Activated gamma-delta T cell (primary cell): ENCODE measurements at regions not wholly inside any gene's neighbourhood (a gene's known extent, or its start where the extent isn't known, plus 50 kb on each side); places are given as distances from the start of the nearest gene placed in this dataset.
"Not testable (repeated sequence)": the region's sequence is repeated elsewhere in the genome, so short reads cannot be mapped to it uniquely, and the experiment has no call there.

ENCODE experiments used
- DNase-seq: peaks from one replicate; lab custom pipeline; 2025; lab: John Stamatoyannopoulos, UW

DNA sequence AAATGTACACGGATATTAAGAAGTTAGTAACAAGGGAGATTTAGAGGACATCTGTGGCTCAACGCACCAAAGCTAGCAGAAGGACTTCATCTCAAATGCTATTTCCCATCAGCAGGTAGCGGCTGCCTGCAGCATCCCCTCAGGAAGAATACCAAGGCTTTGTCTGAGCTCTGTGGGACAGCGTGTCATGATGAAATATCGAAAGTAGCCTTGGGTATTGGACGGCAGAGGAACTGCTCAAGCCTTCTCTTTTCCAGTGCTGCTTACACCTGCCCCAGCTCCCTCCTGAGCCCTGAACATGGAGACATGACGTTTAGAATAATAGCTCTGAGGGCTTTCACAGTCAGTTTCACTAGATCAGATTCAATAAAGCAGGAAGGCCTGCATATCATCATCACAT is 241.6 kb downstream of the SUCLG1 start:
- no peak for DNase-seq

GRCh38 chr2:84214455-84214854 is 244.6 kb downstream of the SUCLG1 start:
- DNase-seq = no peak

GRCh38 chr2:84212611-84213314 is 246.3 kb downstream of the SUCLG1 start:
- no peak for DNase-seq

DNA sequence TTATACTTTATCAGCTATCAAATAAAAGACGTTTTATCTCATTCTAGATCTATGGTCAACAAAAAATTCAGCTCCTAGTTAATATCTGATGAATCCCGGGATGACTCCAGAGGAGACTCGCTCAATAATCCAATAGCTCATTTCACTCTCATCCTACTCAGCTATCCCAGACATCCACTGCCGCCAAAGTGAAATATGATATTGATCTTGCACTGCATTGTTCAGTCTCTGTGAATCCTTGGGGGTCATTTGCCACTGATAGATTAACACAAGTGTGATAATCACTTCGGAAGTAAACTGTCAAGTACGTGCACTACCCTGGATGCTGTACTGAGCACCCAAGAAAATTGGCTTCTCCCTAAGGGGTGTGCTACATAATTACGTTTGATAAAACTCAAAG is 249.1 kb downstream of the SUCLG1 start:
- DNase-seq = no peak

DNA sequence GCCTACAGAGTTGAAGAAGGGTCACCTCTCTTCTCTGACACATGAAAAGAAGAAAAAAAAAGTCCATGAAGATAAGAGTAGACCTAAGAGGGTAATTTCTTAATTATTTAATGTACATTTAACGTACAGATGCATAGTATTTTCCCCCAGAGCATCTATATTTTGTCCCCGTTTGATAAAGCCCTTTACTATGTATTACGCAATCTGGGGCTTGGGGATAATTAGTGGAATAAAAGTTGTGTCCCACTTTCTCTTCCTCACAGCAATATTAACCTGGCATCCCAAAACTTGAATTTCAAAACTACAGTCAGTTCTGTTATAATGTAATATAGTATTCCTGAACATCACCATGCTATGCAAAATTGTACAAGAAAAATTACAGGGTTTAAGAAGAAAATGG is 254.1 kb downstream of the SUCLG1 start:
- no peak for DNase-seq

DNA sequence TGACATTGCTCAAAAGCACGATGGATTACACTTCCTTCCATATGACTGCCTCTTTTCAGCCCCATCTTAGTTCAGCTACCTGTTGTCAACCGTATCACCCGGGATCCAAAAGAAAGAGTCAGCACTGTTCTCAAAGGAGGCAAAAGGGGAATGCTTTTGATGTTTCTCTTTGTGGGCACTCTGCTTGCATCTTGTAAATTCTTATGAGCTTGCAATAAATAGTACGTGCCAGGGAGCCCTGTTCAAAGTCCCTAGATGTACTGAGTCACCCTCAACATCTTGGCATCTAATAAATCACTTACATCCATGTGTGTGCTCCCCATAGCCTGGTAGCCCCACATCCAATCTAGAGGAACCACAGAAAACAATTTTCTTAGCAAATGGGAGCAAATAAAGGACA is 256.9 kb downstream of the SUCLG1 start:
- DNase-seq = no peak

- no peak for DNase-seq
Measured at GRCh38 chr2:84201158-84201557, 257.9 kb downstream of the SUCLG1 start.

DNA sequence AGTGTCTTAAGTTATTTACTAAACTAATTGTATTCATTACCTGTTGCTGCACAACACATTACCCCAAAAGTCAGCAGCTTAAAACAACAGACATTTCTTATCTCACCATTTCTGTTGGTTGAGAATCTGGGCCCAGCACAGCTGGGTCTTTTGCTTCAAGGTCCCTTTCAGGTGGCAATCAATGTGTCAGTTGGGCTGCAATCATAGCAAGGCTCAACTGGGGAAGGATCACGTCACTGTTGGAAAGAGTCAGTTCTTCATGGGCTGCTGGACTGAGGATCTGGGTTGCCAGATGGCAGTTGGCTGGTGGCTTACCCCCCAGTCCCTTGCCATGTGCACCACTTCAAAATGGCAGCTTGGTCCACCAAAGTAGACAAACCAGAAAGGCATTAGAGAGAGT is 261.2 kb downstream of the SUCLG1 start:
- DNase-seq = no peak

GRCh38 chr2:84194949-84195644 is 264.0 kb downstream of the SUCLG1 start:
- DNase-seq = no peak

- DNase-seq = no peak
Measured at GRCh38 chr2:84194181-84194580, 264.9 kb downstream of the SUCLG1 start.

GRCh38 chr2:84187258-84187657 is 271.8 kb downstream of the SUCLG1 start:
- no peak for DNase-seq

- DNase-seq = no peak
Measured at GRCh38 chr2:84181927-84182326, 277.2 kb downstream of the SUCLG1 start.

GRCh38 chr2:84177733-84178132 is 281.3 kb downstream of the SUCLG1 start:
- DNase-seq = no peak

DNA sequence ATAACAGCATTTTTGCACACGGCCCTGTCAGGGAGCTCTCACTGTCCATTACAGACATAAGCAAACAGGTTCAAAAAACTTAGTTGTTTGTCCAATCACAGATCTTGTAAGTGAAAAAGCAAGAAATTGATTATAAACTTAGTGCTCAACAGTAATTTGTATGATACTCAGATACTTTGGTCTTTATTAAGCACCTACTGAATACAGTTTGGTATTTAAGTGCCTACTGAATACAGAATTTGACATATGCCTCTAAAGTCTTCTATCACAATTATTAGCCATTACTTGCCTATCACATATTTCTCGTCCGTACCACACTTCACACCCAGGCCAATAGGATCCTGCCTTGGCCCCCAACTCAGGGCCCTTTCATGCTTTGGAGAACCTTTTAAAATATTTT is 283.1 kb downstream of the SUCLG1 start:
- DNase-seq = no peak

- DNase-seq = no peak
Measured at GRCh38 chr2:84175340-84175739, 283.7 kb downstream of the SUCLG1 start.

GRCh38 chr2:84173041-84173440 is 286.0 kb downstream of the SUCLG1 start:
- no peak for DNase-seq

DNA sequence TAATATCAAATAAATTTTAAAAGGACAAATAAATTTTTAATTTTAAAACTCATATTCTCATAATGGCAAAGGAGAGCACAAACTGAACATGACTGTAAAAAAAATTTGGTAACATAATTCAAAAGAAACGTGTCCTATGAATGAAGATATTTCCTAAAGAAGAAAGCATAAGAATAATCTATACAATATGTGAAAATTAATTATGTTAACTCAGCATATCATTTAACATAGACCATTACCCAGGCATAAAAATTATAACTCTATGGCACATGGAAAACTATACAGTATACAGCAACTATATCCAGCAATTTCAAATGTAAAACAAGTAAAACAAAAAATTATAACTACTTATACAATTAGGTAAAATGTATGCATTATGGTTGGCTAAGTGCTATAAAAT is 288.1 kb downstream of the SUCLG1 start:
- no peak for DNase-seq

DNA sequence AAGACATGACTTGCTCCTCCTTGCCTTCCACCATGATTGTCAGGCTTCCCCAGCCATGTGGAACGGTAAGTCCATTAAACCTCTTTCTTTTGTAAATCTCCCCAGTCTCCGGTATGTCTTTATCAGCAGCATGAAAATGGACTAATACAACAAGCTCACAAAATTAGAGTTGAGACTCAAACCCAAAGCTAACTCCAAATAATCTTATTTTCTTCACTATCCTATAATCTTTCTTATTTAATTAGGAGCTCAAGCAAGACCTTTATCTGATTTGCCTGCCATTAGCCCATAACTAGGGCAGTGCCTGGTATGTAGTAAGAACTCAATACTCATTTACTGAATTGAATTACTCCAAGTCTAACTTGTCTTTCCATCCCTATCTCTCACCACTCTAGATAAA is 289.2 kb downstream of the SUCLG1 start:
- no peak for DNase-seq

GRCh38 chr2:84168552-84168951 is 290.5 kb downstream of the SUCLG1 start:
- not testable (repeated sequence) for DNase-seq

- no peak for DNase-seq
Measured at GRCh38 chr2:84165256-84165655, 293.8 kb downstream of the SUCLG1 start.

- no peak for DNase-seq
Measured at GRCh38 chr2:84160453-84160852, 298.6 kb downstream of the SUCLG1 start.

DNA sequence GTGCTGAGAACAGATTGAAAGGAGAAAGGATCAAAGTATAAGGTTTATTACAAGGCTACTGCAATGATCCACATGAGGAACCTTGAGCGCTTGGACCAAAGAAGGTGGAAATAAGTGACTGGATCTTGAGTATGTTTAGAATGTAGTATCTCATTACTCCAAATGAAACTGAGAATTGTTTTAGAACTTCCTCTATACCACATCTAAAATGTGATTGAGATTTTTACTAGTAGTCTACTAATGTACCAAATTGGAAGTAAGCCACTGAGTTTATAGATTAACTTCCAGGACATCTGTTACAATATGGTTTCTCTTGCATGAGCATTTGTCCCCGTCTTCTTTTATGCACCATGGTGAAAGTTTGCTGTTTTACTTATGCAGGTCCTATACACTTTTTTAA is 300.5 kb downstream of the SUCLG1 start:
- DNase-seq = no peak

DNA sequence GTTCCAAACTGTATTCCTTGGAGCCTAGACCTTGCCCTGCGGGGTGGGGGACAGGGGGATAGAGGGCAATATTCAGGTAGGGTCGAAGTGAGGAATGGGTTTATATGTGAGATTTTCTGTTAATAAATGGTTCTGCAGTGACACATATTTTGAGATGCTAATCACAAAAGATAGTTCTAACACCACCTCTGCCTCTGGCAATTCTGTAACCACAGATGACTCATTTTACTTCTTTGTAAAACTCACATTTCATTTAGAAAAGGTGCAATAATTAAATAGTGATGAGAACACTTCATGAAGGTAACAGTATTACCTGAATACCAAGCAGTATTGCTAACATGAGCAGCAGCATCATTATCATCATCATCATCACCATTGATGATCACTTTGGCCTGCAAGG is 306.6 kb downstream of the SUCLG1 start:
- DNase-seq = no peak

GRCh38 chr2:84144345-84144744 is 314.7 kb downstream of the SUCLG1 start:
- DNase-seq = no peak
